ENCODE measurements at regions not wholly inside any gene's neighbourhood (a gene's known extent, or its start where the extent isn't known, plus 50 kb on each side); places are given as distances from the start of the nearest gene placed in this dataset.

- DNase-seq (ENCODE audit: low read depth), result no peak
- H3K4me3 ChIP-seq (ENCODE audit: low read length), result no peak overlapping the region
- TF ChIP-seq CTCF (IDR thresholded peaks at IDR 0.05; ENCODE audit: insufficient read depth, low read depth, low read length, missing control alignments), result no peak
Measured at GRCh38 chr9:126148994-126149393, 177.6 kb upstream of the MVB12B start.

DNA sequence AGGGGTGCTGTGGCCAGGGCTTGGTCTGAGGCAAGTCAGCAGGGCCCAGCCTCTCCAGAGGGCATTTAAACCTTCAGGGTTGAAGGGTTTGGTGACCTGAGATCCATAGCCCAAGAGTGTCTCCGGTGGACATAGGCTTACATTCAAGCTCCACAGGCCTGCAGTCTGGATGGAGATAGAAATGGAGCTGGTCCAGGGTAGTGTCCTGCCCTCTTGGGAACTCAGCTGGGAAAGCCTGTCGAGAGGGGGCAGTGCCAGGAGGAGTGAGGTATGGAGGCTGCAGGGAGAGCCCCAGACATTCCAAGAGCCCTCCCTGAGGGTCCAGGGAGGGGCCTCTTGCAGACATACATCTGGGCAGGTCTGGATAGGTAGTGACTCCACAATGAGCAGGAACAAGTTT is 177.0 kb upstream of the MVB12B start:
- TF ChIP-seq CTCF (IDR thresholded peaks at IDR 0.05; ENCODE audit: insufficient read depth, low read depth, low read length, missing control alignments), result no peak
- no peak overlapping the region for H3K4me3 ChIP-seq (ENCODE audit: low read length)
- no peak for DNase-seq (ENCODE audit: low read depth)

GRCh38 chr9:126150411-126151030 is 176.1 kb upstream of the MVB12B start:
- no peak overlapping the region for H3K4me3 ChIP-seq (ENCODE audit: low read length)
- no peak for DNase-seq (ENCODE audit: low read depth)

DNA sequence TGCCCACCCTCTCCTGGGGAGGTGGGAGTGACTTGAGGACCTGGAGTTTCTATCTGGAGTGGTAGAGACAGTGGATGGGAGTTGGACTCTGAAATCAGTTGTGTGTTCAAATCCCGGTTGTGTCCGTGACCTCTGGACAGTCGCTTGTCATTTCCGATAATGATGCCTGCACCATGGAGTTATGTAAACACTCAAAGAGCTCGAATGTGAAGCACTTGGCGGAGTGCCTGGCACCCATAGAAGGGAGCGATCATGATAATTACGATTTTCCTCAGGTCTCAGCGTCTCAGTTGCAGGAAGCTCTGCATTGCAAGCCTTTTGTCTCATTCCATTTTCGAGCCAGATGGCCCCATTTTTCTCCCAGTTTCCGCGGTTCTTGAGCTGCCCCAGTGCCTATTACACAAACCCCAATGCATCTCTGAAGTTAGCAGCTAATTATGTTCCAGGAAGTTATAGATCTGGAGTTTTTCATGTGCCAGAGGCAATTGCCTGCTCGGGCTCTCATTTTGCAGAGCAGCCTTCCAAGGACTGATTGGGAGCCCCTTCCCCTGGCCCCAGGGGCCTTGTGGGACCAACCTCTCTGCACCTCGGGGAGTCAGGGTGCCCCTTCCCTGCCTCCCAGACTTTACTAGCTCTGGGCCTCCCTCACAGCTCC is 175.5 kb upstream of the MVB12B start:
- TF ChIP-seq CTCF (IDR thresholded peaks at IDR 0.05; ENCODE audit: insufficient read depth, low read depth, low read length, missing control alignments), result no peak
- H3K4me3 ChIP-seq (ENCODE audit: low read length), result no peak overlapping the region
- no peak for DNase-seq (ENCODE audit: low read depth)

More at GRCh38 chr9:126150411-126151030, 176.1 kb upstream of the MVB12B start:
- no peak for TF ChIP-seq CTCF (IDR thresholded peaks at IDR 0.05; ENCODE audit: insufficient read depth, low read depth, low read length, missing control alignments)

GRCh38 chr9:126151686-126152134 is 174.9 kb upstream of the MVB12B start:
- TF ChIP-seq CTCF (IDR thresholded peaks at IDR 0.05; ENCODE audit: insufficient read depth, low read depth, low read length, missing control alignments), result no peak
- peak; percentile 31 for DNase-seq (ENCODE audit: low read depth)
- H3K4me3 ChIP-seq (ENCODE audit: low read length), result no peak overlapping the region

- no peak overlapping the region for H3K4me3 ChIP-seq (ENCODE audit: low read length)
- no peak for DNase-seq (ENCODE audit: low read depth)
- TF ChIP-seq CTCF (IDR thresholded peaks at IDR 0.05; ENCODE audit: insufficient read depth, low read depth, low read length, missing control alignments), result no peak
Measured at GRCh38 chr9:126152622-126153362, 173.8 kb upstream of the MVB12B start.

Measured in epithelial cell of esophagus (primary cell).